Psoas muscle (tissue), 7 donors: ENCODE measurements at regions not wholly inside any gene's neighbourhood (a gene's known extent, or its start where the extent isn't known, plus 50 kb on each side); places are given as distances from the start of the nearest gene placed in this dataset.

Experiments used
- ATAC-seq, 4 donors: fragments of 200-7000 bp; cut with Tn5 transposase; one replicate each; pipeline ENCODE4 v1.9.1; 2020; ENCODE audit warnings: moderate library complexity in 3 of 4, mild to moderate bottlenecking in 2 of 4
- DNase-seq, 2 donors: peaks; one replicate each; pipeline ENCODE4 v3.0.0-alpha.2; 2020
- H3K27ac ChIP-seq: fragments of 200-600 bp; one replicate; pipeline ENCODE4 v1.8.0; 2022
- H3K27me3 ChIP-seq, 3 donors: fragments of 200-600 bp in 1 of 3; one replicate each; pipeline versions ENCODE4 v1.6.1 to v1.8.0; 2013 to 2022; ENCODE audit warnings: low read length in 2 of 3, mild to moderate bottlenecking in 2 of 3, moderate library complexity in 1 of 3; ENCODE audit not compliant: insufficient read depth in 3 of 3
- H3K36me3 ChIP-seq, 2 donors: fragments of 200-600 bp in 1 of 2; one replicate each; pipeline versions ENCODE4 v1.6.1 to v1.8.0; 2013 to 2022; ENCODE audit warnings: low read depth in 1 of 2, mild to moderate bottlenecking in 1 of 2, moderate library complexity in 1 of 2; ENCODE audit not compliant: insufficient read depth in 1 of 2
- H3K4me1 ChIP-seq: fragments of 200-600 bp; one replicate; pipeline ENCODE4 v1.8.0; 2022
- H3K4me3 ChIP-seq: fragments of 200-600 bp; one replicate; pipeline ENCODE4 v1.8.0; 2022; ENCODE audit warnings: mild to moderate bottlenecking
- H3K9me3 ChIP-seq: fragments of 200-600 bp; one replicate; pipeline ENCODE4 v1.8.0; 2022
- CTCF ChIP-seq: fragments of 200-600 bp; IDR thresholded peaks from one replicate; pipeline ENCODE4 v1.8.0; 2022; ENCODE audit warnings: antibody characterized with exemption
- WGBS, 3 donors: extraction: QIAGEN DNeasy Blood & Tissue Kit; methylation state at CpG; one replicate each; pipeline versions ENCODE4 v1.1.6 to v1.1.7; 2013; 5-methylcytosine and 5-hydroxymethylcytosine counted together
- intact Hi-C, 2 donors: fragments of 100-400 bp; cut with DNase I; formaldehyde crosslinking; loops; one replicate each; pipeline versions ENCODE4 v1.11.0 to v1.14.2; 2022
- donor health status: healthy with polysubstance abuse.
- donor health status: DM: no; HTN: no; CAD: no; lungs with moderate emphysema.
- donor health status: Bipolar disorder and iron deficiency.
- donor health status: healthy.
- donor health status: DM: yes; HTN: yes; CAD: no.
- donor health status: DM: no; HTN: no; CAD: no.
- donor health status: DM: yes; HTN: yes; CAD: no.

DNA sequence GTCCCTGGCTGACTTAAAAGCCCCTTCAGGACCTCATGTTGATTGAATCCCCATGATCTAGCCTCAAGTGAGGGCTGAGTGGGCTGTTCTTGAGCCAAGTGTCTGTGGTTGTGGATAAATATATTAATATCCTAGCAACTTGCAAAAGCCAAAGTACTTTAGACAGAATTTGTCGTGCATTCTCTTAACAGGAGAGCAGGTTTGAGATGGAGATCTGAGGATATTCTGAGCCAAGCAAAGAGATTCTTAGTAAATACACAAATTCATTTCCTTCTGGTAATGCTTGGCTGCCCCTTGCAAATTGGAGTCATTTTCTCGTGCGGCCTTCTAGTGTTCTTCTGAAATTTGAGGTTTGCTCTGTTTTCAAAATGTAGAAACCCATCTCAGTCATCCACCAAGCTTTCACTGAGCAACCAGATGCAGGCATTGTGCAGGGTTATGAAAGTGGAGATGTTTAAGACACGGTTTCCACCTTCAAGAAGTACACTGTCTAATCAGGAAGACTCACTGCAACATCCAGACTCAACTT is 242.1 kb upstream of the JUN start:
- no peak for TF ChIP-seq CTCF
- no peak for ATAC-seq
- Histone ChIP-seq H3K27me3 (no peaks in the 10 kb centered on the region), H3K27ac (no peak overlapping the region), H3K36me3 (no peaks in the 10 kb centered on the region), H3K4me3 (no peak overlapping the region), H3K4me1 (peaks cover 4% of the 10 kb centered on the region), H3K9me3 (no peaks in the 10 kb centered on the region)
- WGBS, 3 donors: 75 to 82% (median 81%) methylated on average over 4 of the region's 4 CpGs
- no peak for DNase-seq
- intact Hi-C loops: no loop called here

GRCh38 chr1:59026472-59026948 is 242.7 kb upstream of the JUN start:
- peak in 2 of 4 donors; percentile 56 to 60 for ATAC-seq
- Histone ChIP-seq H3K4me1 (no peaks in the 10 kb centered on the region), H3K27me3 (no peaks in the 10 kb centered on the region), H3K27ac (no peak overlapping the region), H3K9me3 (no peaks in the 10 kb centered on the region), H3K4me3 (no peak overlapping the region), H3K36me3 (no peaks in the 10 kb centered on the region)
- DNase-seq: no peak
- no peak for TF ChIP-seq CTCF
- 65 to 91% (median 69%) methylated on average over 6 of the region's 6 CpGs for WGBS, 3 donors
- intact Hi-C loops: no loop called here

GRCh38 chr1:59027177-59027576 is 243.3 kb upstream of the JUN start:
- intact Hi-C loops: no loop called here
- WGBS, 3 donors: 97% methylated on average over 2 of the region's 2 CpGs

DNA sequence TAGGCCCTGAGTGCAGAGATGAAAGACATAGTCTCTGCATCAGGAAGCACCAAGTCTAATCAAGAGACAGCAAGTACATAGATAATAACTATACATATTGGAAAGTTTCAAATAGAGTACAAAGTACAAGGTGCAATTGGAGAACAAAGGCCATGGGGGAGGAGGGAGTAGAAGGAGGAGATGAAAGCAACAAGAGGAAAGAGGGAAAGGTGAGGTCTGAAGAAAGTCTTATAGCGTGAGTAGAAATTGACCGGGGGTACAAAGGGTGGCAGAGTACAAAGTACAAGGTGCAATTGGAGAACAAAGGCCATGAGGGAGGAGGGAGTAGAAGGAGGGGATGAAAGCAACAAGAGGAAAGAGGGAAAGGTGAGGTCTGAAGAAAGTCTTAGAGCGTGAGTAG is 244.2 kb upstream of the JUN start:
- intact Hi-C loops: no loop called here
- 98 to 100% (median 100%) methylated on average over 3 of the region's 3 CpGs for WGBS, 3 donors
- Histone ChIP-seq H3K27me3 (no peaks in the 10 kb centered on the region), H3K4me1 (no peaks in the 10 kb centered on the region), H3K36me3 (no peaks in the 10 kb centered on the region), H3K9me3 (no peaks in the 10 kb centered on the region), H3K27ac (no peak overlapping the region), H3K4me3 (no peak overlapping the region)
- no peak for DNase-seq
- no peak for TF ChIP-seq CTCF
- ATAC-seq: no peak

More at GRCh38 chr1:59027177-59027576, 243.3 kb upstream of the JUN start:
- ATAC-seq (no peak), DNase-seq (no peak)
- H3K9me3 ChIP-seq: no peaks in the 10 kb centered on the region
- no peaks in the 10 kb centered on the region for H3K36me3 ChIP-seq
- H3K4me1 ChIP-seq: no peaks in the 10 kb centered on the region
- H3K4me3 ChIP-seq: no peak overlapping the region
- H3K27me3 ChIP-seq: no peaks in the 10 kb centered on the region
- TF ChIP-seq CTCF: no peak
- no peak overlapping the region for H3K27ac ChIP-seq
